Testis (tissue), 2 donors: ENCODE measurements at regions not wholly inside any gene's neighbourhood (a gene's known extent, or its start where the extent isn't known, plus 50 kb on each side); places are given as distances from the start of the nearest gene placed in this dataset.
"Not testable (repeated sequence)": the region's sequence is repeated elsewhere in the genome, so short reads cannot be mapped to it uniquely, and the experiment has no call there.

ENCODE experiments used
- DNase-seq: peaks from one replicate; pipeline ENCODE4 v3.0.0-alpha.2; 2019
- H3K27ac ChIP-seq, 2 donors: fragments of 200-600 bp; sonication (generic); one replicate each; pipeline ENCODE4 v1.5.1; 2019
- H3K27me3 ChIP-seq: fragments of 200-600 bp; sonication (generic); one replicate; pipeline ENCODE4 v1.5.1; 2019
- H3K36me3 ChIP-seq: fragments of 200-600 bp; sonication (generic); one replicate; pipeline ENCODE4 v1.5.1; 2017; ENCODE audit warnings: low read depth; ENCODE audit errors: missing control alignments
- H3K4me1 ChIP-seq: fragments of 200-600 bp; sonication (generic); one replicate; pipeline ENCODE4 v1.5.1; 2019
- H3K4me3 ChIP-seq, 2 donors: fragments of 200-600 bp; sonication (generic); one replicate each; pipeline ENCODE4 v1.5.1; 2017 to 2019
- H3K9me3 ChIP-seq: fragments of 200-600 bp; sonication (generic); one replicate; pipeline ENCODE4 v1.5.1; 2017
- POLR2A ChIP-seq: fragments of 450-650 bp; IDR thresholded peaks from one replicate; pipeline ENCODE4 v1.6.1; 2017; ENCODE audit warnings: antibody characterized with exemption, mild to moderate bottlenecking, moderate library complexity
- WGBS, 2 donors: methylation state at CpG; one replicate each; pipeline ENCODE4 v1.1.5; 2018; 5-methylcytosine and 5-hydroxymethylcytosine counted together
- intact Hi-C: fragments of 100-400 bp; cut with DNase I; formaldehyde crosslinking; loops from one replicate; pipeline ENCODE4 v1.15.1; 2023; ENCODE audit warnings: low total_unique reads
- TF ChIP-seq, protein P1 (sequence below), 3 experiments: fragments of 450-650 bp in 2 of 3; fragments of 200-600 bp in 1 of 3; sonication (generic) in 1 of 3; IDR thresholded peaks; one replicate each; pipeline ENCODE4 v1.5.1; 2016 to 2019; ENCODE audit warnings: antibody characterized with exemption in 3 of 3, mild to moderate bottlenecking in 2 of 3, moderate library complexity in 1 of 3

DNA sequence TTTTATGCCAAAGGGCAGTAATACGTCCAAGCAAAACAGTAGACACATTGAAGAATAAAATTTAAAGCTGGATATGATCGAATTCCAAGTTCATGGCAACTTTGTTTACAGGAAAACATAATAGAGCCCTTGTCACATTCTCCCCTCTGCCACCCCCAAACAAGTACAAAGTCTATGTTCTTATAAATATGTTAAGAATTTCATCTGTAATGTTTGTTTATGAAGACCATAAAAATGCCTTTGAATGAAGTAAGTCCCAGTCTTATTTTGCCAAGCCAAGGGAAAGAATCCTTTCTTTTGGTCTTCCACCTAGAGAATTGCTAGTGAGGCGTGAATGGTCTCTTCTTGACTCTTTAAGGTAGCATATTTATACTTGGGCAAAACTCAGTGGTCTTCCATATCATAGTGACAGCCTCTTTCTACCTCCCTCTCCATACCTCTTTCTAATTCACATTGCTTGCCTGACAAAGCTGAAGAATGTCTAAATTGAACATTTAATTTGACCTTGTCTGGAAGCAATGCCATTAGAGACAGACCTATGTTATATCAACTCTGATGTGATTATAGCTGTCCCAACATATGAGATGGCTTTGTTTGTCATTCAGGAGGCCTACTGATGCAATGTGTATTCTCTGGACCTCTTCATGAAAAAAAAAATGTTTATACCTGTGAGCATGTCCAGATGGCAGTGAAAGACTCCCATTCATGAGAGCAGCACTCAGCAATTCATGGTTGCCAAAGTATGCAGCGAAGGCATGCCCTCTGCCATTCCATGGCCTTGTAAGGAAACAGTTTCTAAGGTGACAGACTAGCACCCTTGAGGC, 70.6 kb upstream of the CCN2 start:
- Histone ChIP-seq H3K4me1 (peaks cover 8% of the 10 kb centered on the region), H3K36me3 (no peaks in the 10 kb centered on the region), H3K27me3 (no peaks in the 10 kb centered on the region), H3K4me3 (no peak overlapping the region), H3K27ac (no peak overlapping the region), H3K9me3 (no peaks in the 10 kb centered on the region)
- WGBS, 2 donors, result 82 to 83% methylated on average over 4 of the region's 4 CpGs
- DNase-seq, result no peak
- intact Hi-C loops, result no loop called here
- TF ChIP-seq, protein P1, sequence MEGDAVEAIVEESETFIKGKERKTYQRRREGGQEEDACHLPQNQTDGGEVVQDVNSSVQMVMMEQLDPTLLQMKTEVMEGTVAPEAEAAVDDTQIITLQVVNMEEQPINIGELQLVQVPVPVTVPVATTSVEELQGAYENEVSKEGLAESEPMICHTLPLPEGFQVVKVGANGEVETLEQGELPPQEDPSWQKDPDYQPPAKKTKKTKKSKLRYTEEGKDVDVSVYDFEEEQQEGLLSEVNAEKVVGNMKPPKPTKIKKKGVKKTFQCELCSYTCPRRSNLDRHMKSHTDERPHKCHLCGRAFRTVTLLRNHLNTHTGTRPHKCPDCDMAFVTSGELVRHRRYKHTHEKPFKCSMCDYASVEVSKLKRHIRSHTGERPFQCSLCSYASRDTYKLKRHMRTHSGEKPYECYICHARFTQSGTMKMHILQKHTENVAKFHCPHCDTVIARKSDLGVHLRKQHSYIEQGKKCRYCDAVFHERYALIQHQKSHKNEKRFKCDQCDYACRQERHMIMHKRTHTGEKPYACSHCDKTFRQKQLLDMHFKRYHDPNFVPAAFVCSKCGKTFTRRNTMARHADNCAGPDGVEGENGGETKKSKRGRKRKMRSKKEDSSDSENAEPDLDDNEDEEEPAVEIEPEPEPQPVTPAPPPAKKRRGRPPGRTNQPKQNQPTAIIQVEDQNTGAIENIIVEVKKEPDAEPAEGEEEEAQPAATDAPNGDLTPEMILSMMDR (IDR thresholded peaks at IDR 0.05), result no peak
- no peak for TF ChIP-seq POLR2A

DNA sequence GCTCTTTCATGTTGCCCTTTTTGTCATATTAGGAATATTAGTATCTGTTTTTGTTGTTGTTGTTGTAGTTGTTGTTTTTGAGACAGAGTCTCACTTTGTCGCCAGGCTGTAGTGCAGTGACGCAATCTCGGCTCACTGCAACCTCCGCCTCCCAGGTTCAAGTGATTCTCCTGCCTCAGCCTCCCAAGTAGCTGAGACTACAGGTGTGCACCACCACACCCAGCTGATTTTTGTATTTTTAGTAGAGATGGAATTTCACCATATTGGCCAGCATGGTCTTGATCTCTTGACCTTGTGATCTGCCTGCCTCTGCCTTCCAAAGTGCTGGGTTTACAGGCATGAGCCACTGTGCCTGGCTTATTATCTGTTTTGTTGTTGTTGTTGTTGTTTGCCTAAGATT, 69.7 kb upstream of the CCN2 start:
- H3K27ac ChIP-seq, result peak overlapping the region; percentile 22 to 73
- intact Hi-C loops, H3K36me3 ChIP-seq, H3K4me1 ChIP-seq, H3K9me3 ChIP-seq, H3K4me3 ChIP-seq, DNase-seq, H3K27me3 ChIP-seq: not testable (repeated sequence)
- 87 to 88% methylated on average over 4 of the region's 4 CpGs for WGBS, 2 donors

DNA sequence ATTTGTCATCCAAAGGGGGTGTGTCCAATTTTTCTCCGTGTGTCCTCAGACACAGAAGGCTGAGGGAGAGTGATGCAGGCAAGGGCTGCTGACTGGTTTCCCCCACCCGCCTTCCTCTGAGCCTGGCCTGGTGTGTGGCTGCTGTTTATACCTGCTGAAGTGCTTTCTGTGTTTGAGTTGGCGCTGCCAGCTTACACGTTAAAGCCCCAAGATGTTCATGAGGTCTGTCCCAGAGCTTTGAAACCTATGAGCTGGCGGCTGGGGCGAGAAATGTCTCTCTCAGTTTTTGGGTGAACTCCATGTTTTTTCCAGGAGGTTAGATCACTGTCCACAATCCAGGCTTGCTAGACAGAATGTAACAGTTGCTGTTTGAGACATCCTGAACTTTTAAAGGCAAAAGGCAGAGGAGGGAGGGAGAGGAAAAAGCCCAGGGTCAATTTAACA, 69.0 kb upstream of the CCN2 start:
- 41 to 43% methylated on average over 6 of the region's 6 CpGs for WGBS, 2 donors
- H3K36me3 ChIP-seq, result no peaks in the 10 kb centered on the region
- no peak overlapping the region for H3K4me3 ChIP-seq
- TF ChIP-seq, protein P1 (IDR thresholded peaks at IDR 0.05), result no peak
- TF ChIP-seq POLR2A, result no peak
- intact Hi-C loops, result no loop called here
- peaks cover 8% of the 10 kb centered on the region for H3K4me1 ChIP-seq
- H3K9me3 ChIP-seq, result no peaks in the 10 kb centered on the region
- no peaks in the 10 kb centered on the region for H3K27me3 ChIP-seq
- peak; percentile 36 for DNase-seq
- peak overlapping the region; percentile 22 to 73 for H3K27ac ChIP-seq

DNA sequence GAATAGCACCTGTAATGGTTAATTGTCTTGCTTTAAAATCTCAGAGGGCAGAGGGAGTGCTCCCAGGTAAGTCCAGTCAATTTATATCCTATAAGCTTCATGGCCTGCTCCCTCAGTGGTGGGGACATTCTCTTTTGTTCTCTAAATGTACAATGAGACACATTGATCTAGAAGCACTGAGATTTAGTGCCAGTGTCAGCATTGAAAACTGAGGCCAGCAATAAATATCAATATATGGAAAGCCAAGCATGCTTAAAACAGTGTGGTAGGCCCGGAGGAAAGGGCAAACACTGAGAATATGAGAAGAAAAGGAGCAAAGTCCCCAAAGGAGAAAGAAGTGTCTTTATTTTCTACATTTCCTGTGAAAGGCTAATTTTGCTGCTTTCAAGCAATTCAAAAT, 68.4 kb upstream of the CCN2 start:
- no peaks in the 10 kb centered on the region for H3K36me3 ChIP-seq
- H3K4me1 ChIP-seq, result peaks cover 8% of the 10 kb centered on the region
- DNase-seq, result no peak
- 54 to 70% methylated on average over 1 of the region's 1 CpG for WGBS, 2 donors
- H3K4me3 ChIP-seq, result no peak overlapping the region
- intact Hi-C loops, result no loop called here
- no peaks in the 10 kb centered on the region for H3K9me3 ChIP-seq
- no peak for TF ChIP-seq POLR2A
- TF ChIP-seq, protein P1 (IDR thresholded peaks at IDR 0.05), result no peak
- H3K27me3 ChIP-seq, result no peaks in the 10 kb centered on the region
- peak overlapping the region; percentile 36 to 73 for H3K27ac ChIP-seq

DNA sequence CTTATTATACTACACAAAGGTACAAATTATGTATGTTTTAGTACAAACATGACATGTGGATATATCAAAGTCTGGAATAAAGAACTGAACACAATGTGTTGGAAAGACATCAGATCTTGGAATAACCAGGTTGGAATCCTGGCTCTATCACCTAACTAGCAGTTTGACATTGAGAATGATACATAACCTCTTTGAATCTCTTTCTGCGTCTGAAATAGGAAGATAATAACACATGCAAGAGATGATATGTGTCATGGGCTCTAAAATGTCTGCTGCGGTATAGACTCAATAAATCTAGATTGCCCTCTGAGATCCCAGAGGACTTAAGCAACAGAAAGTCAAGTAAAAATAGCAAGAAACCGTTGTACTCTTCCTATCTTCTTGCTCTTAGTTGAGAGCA, 66.8 kb upstream of the CCN2 start:
- no peaks in the 10 kb centered on the region for H3K36me3 ChIP-seq
- H3K4me1 ChIP-seq, result peaks cover 8% of the 10 kb centered on the region
- intact Hi-C loops, result no loop called here
- no peak overlapping the region for H3K4me3 ChIP-seq
- no peak overlapping the region for H3K27ac ChIP-seq
- DNase-seq, result no peak
- TF ChIP-seq, protein P1 (IDR thresholded peaks at IDR 0.05), result no peak
- TF ChIP-seq POLR2A, result no peak
- H3K27me3 ChIP-seq, result no peaks in the 10 kb centered on the region
- 75 to 77% methylated on average over 3 of the region's 3 CpGs for WGBS, 2 donors
- no peaks in the 10 kb centered on the region for H3K9me3 ChIP-seq
